Keratinocyte (primary cell): ENCODE measurements at regions not wholly inside any gene's neighbourhood (a gene's known extent, or its start where the extent isn't known, plus 50 kb on each side); places are given as distances from the start of the nearest gene placed in this dataset.

Experiments used
- DNase-seq: peaks from one replicate; pipeline ENCODE4 v3.0.0-alpha.2; 2011; ENCODE audit warnings: low read depth, missing footprints, low spot score
- FAIRE-seq: peaks from 2 replicates; lab custom pipeline; 2011; peaks lifted over from hg19 to GRCh38; lab: Jason Lieb, UNC
- H2AFZ ChIP-seq: 2 replicates; pipeline ENCODE4 v1.6.0; 2012; ENCODE audit warnings: low read length, control low read depth, inconsistent platforms; ENCODE audit not compliant: control insufficient read depth
- H3K27ac ChIP-seq: 2 replicates; pipeline ENCODE4 v1.5.1; 2011; ENCODE audit warnings: low read length; ENCODE audit not compliant: control insufficient read depth, insufficient read depth
- H3K27me3 ChIP-seq: 3 replicates; pipeline ENCODE4 v1.6.0; 2011; ENCODE audit warnings: low read length; ENCODE audit not compliant: control insufficient read depth, insufficient read depth; ENCODE audit errors: extremely low read depth
- H3K36me3 ChIP-seq, 2 experiments: 2 replicates in 1 of 2; 3 replicates in 1 of 2; pipeline ENCODE4 v1.5.1; 2011; ENCODE audit warnings: low read length in 2 of 2, mild to moderate bottlenecking in 1 of 2; ENCODE audit not compliant: control insufficient read depth in 2 of 2, insufficient read depth in 2 of 2; ENCODE audit errors: extremely low read depth in 1 of 2
- H3K4me1 ChIP-seq: 3 replicates; pipeline ENCODE4 v1.5.1; 2011; ENCODE audit warnings: low read length; ENCODE audit not compliant: control insufficient read depth, insufficient read depth; ENCODE audit errors: extremely low read depth
- H3K4me2 ChIP-seq: 3 replicates; pipeline ENCODE4 v1.6.0; 2011; ENCODE audit warnings: low read depth, low read length; ENCODE audit not compliant: control insufficient read depth, insufficient read depth; ENCODE audit errors: extremely low read depth
- H3K4me3 ChIP-seq, 3 experiments: fragments of 200-600 bp in 1 of 3; sonication (generic) in 1 of 3; 2 replicates in 2 of 3; 3 replicates in 1 of 3; pipeline ENCODE4 v1.5.1; 2011 to 2016; ENCODE audit warnings: low read length in 3 of 3, mild to moderate bottlenecking in 3 of 3, control low read depth in 2 of 3, inconsistent platforms in 1 of 3, low read depth in 1 of 3, mixed read lengths in 1 of 3, mixed run types in 1 of 3, moderate library complexity in 1 of 3; ENCODE audit not compliant: control insufficient read depth in 2 of 3, insufficient read depth in 2 of 3; ENCODE audit errors: extremely low read depth in 1 of 3
- H3K79me2 ChIP-seq: 2 replicates; pipeline ENCODE4 v1.6.0; 2012; ENCODE audit warnings: low read length; ENCODE audit not compliant: control insufficient read depth, insufficient read depth
- H3K9ac ChIP-seq: 3 replicates; pipeline ENCODE4 v1.6.0; 2011; ENCODE audit warnings: low read length; ENCODE audit not compliant: control insufficient read depth, insufficient read depth; ENCODE audit errors: extremely low read depth
- H3K9me1 ChIP-seq: 3 replicates; pipeline ENCODE4 v1.6.0; 2011; ENCODE audit warnings: low read length; ENCODE audit not compliant: control insufficient read depth, insufficient read depth; ENCODE audit errors: extremely low read depth
- H3K9me3 ChIP-seq: 2 replicates; pipeline ENCODE4 v1.5.1; 2012; ENCODE audit warnings: low read depth, low read length; ENCODE audit not compliant: control insufficient read depth
- H4K20me1 ChIP-seq: 3 replicates; pipeline ENCODE4 v1.6.0; 2011; ENCODE audit warnings: low read length; ENCODE audit not compliant: control insufficient read depth, insufficient read depth; ENCODE audit errors: extremely low read depth
- EZH2 ChIP-seq: IDR thresholded peaks from one replicate; pipeline ENCODE4 v1.6.1; 2012; ENCODE audit warnings: inconsistent platforms, mild to moderate bottlenecking, low read length, moderate library complexity
- dilution Hi-C: fragments of 300-500 bp; cut with MboI; formaldehyde crosslinking; loops from one replicate; pipeline ENCODE4 v1.7.0; 2020; ENCODE audit warnings: low sequenced_read_pairs; ENCODE audit not compliant: extremely low pct_ligation_motif_present
- TF ChIP-seq, protein P1 (sequence below), 3 experiments: IDR thresholded peaks in 1 of 3; conservative IDR thresholded peaks in 1 of 3; optimal IDR thresholded peaks in 1 of 3; 2 replicates in 2 of 3; 3 replicates in 1 of 3; pipeline versions ENCODE3 to v1.5.1; 2011; ENCODE audit warnings: low read length in 3 of 3, mild to moderate bottlenecking in 3 of 3, moderate library complexity in 2 of 3, control low read depth in 1 of 3, inconsistent platforms in 1 of 3; ENCODE audit not compliant: insufficient read depth in 2 of 3; ENCODE audit errors: extremely low read depth in 1 of 3

DNA sequence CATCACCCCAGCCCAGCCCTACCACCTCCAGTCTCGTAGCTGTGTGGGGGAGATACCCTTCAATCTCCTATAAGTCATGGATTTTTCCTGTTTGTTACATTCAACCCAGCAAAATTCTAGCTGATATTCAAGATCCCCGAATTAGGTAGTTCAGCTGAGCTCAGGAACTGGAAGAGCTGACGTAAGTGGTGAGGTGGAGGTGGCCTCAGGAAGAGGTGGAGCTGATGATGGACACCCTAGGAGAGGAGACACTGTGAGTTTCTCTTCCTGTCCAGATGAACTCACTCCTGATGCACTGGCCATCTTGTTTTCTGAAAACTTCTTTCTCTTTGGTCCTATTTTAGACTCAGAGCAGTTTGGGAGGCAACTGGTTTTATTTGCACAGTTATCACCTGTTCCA is 90.5 kb upstream of the PITRM1 start:
- no peak for FAIRE-seq
- H3K4me3 ChIP-seq: no peak overlapping the region
- no peaks in the 10 kb centered on the region for H4K20me1 ChIP-seq
- H3K27ac ChIP-seq: no peak overlapping the region
- no peaks in the 10 kb centered on the region for H3K27me3 ChIP-seq
- dilution Hi-C loops: no loop called here
- no peaks in the 10 kb centered on the region for H3K9me1 ChIP-seq
- H3K36me3 ChIP-seq: no peaks in the 10 kb centered on the region
- TF ChIP-seq EZH2: no peak
- TF ChIP-seq, protein P1, sequence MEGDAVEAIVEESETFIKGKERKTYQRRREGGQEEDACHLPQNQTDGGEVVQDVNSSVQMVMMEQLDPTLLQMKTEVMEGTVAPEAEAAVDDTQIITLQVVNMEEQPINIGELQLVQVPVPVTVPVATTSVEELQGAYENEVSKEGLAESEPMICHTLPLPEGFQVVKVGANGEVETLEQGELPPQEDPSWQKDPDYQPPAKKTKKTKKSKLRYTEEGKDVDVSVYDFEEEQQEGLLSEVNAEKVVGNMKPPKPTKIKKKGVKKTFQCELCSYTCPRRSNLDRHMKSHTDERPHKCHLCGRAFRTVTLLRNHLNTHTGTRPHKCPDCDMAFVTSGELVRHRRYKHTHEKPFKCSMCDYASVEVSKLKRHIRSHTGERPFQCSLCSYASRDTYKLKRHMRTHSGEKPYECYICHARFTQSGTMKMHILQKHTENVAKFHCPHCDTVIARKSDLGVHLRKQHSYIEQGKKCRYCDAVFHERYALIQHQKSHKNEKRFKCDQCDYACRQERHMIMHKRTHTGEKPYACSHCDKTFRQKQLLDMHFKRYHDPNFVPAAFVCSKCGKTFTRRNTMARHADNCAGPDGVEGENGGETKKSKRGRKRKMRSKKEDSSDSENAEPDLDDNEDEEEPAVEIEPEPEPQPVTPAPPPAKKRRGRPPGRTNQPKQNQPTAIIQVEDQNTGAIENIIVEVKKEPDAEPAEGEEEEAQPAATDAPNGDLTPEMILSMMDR (optimal IDR thresholded peaks at IDR 0.05 in 1 of 3, IDR thresholded peaks at IDR 0.05 in 1 of 3, conservative IDR thresholded peaks at IDR 0.05 in 1 of 3; ENCODE audit: extremely low read depth in 1 of 3, insufficient read depth in 2 of 3, low read length in 3 of 3): no peak
- no peak overlapping the region for H3K4me2 ChIP-seq
- DNase-seq: no peak
- H3K79me2 ChIP-seq: no peaks in the 10 kb centered on the region
- no peaks in the 10 kb centered on the region for H3K4me1 ChIP-seq
- H2AFZ ChIP-seq: no peak overlapping the region
- H3K9ac ChIP-seq: no peak overlapping the region
- H3K9me3 ChIP-seq: no peaks in the 10 kb centered on the region

DNA sequence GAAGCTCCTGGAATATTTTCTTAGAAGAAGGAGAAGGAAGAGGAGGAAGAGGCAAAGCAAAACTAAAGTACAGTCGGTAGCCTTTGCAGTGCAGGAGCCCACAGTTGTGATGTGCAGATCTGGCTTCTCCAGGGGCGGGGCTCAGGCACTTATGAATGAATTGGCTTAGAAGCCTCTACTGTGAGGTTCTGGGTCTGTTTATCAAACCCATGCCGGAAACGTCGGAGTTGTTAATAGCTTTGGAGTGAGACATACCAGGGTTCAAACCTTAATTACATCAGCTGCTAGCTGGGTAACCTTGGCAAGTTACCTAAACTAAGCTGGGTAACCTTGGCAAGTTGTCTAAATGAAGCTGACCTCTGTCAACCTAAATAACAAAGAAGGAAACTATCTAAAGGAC is 89.3 kb upstream of the PITRM1 start:
- H3K79me2 ChIP-seq: no peaks in the 10 kb centered on the region
- H2AFZ ChIP-seq: no peak overlapping the region
- no peaks in the 10 kb centered on the region for H3K9me3 ChIP-seq
- TF ChIP-seq EZH2: no peak
- TF ChIP-seq, protein P1 (optimal IDR thresholded peaks at IDR 0.05 in 1 of 3, IDR thresholded peaks at IDR 0.05 in 1 of 3, conservative IDR thresholded peaks at IDR 0.05 in 1 of 3; ENCODE audit: extremely low read depth in 1 of 3, insufficient read depth in 2 of 3, low read length in 3 of 3): no peak
- H3K36me3 ChIP-seq: no peaks in the 10 kb centered on the region
- H3K4me3 ChIP-seq: no peak overlapping the region
- H3K9ac ChIP-seq: no peak overlapping the region
- no peaks in the 10 kb centered on the region for H3K9me1 ChIP-seq
- DNase-seq (no peak), FAIRE-seq (no peak)
- H3K4me2 ChIP-seq: no peak overlapping the region
- no peak overlapping the region for H3K27ac ChIP-seq
- H4K20me1 ChIP-seq: no peaks in the 10 kb centered on the region
- H3K27me3 ChIP-seq: no peaks in the 10 kb centered on the region
- dilution Hi-C loops: no loop called here
- no peaks in the 10 kb centered on the region for H3K4me1 ChIP-seq
